Erythroblast (primary cell): ENCODE measurements at regions not wholly inside any gene's neighbourhood (a gene's known extent, or its start where the extent isn't known, plus 50 kb on each side); places are given as distances from the start of the nearest gene placed in this dataset.

Source experiments
- DNase-seq, 2 experiments: peaks; one replicate each; lab custom pipeline; 2025; lab: John Stamatoyannopoulos, UW
- GATA1 ChIP-seq: IDR thresholded peaks from 2 replicates; pipeline ENCODE4 v1.6.1; 2011; ENCODE audit warnings: low read depth, mild to moderate bottlenecking, control low read depth, low read length, moderate library complexity
- POLR2A ChIP-seq: IDR thresholded peaks from 2 replicates; pipeline ENCODE4 v1.6.1; 2011; ENCODE audit warnings: mild to moderate bottlenecking, low read length

GRCh38 chr17:64788286-64789060 lies 126.4 kb upstream of the SMURF2 start:
- DNase-seq = no peak
- no peak for TF ChIP-seq GATA1
- TF ChIP-seq POLR2A = no peak

DNA sequence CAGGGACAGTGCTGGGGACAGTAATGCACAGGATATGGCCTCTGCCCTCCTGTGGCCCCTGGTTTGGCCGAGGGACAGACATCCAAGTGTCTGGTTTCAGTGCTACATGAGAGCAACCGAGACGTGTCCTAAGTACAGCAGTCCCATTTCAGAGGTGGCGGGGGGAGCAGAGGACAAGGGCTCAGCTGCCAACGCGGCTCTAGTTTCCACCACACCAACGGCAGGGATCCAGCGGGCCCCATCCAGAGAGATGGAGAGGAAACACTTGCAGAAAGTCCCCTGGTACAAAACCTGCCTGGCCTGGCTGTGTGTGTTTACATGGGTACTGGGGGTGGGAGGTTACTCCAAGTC lies 125.8 kb upstream of the SMURF2 start:
- no peak for TF ChIP-seq GATA1
- no peak for TF ChIP-seq POLR2A
- DNase-seq = no peak

- no peak for DNase-seq
- TF ChIP-seq GATA1 (no peak), POLR2A (no peak)
Measured at GRCh38 chr17:64787255-64787920, 125.3 kb upstream of the SMURF2 start.

DNA sequence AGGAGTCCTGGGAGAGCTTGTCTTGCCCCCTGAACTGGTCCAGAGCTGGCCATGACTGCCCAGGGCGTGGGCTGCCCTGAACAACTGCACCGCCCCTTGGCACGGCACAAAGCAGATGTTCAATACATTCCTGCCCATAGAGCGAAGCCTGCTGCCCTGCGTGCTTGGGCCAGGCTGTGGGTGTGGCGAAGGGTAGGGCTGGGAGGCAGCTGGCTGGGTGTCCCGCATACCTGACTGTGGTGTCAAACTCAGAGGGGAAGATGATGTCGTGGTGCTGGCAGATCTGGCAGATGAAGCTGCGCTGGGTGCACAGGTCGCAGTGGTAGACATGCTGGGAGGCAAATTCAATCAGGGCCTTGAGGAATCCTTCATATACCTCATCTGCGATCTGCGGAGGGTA lies 124.2 kb upstream of the SMURF2 start:
- no peak for DNase-seq
- TF ChIP-seq POLR2A (no peak), GATA1 (no peak)

GRCh38 chr17:64785011-64785421 lies 122.9 kb upstream of the SMURF2 start:
- no peak for DNase-seq
- no peak for TF ChIP-seq GATA1

DNA sequence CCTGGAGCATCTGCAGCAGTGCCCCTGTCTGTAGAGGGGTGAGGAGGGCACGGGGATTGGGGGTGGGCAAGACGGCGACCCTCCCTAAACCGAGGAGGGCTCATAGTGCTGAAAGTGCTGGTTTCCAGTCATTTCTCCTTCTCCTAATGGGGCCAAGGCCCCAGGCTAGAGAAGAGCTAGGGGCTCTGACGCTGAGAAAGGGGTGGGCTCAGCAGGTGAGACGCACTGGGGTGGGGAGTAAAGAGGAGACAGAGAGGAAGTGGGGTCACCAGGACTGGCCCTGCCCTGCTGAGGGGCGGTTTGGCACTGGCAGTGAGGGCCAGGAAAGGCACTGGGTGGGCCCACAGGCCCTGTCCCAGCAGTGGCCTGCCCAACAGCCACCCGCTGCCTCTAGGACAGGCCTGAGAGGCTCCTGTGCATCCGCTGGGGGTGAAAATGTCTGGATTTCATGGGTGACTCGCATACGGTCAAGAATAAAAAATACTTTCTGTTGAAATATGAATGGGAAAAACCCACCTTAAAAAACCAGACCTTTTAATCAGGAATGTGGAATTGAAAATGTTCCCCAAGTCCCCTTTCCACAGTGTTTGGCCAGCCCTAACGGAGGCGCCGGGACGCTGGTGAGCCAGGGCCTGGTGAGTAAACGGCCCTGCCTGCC lies 122.4 kb upstream of the SMURF2 start:
- no peak for DNase-seq
- TF ChIP-seq GATA1 (no peak), POLR2A (no peak)

DNA sequence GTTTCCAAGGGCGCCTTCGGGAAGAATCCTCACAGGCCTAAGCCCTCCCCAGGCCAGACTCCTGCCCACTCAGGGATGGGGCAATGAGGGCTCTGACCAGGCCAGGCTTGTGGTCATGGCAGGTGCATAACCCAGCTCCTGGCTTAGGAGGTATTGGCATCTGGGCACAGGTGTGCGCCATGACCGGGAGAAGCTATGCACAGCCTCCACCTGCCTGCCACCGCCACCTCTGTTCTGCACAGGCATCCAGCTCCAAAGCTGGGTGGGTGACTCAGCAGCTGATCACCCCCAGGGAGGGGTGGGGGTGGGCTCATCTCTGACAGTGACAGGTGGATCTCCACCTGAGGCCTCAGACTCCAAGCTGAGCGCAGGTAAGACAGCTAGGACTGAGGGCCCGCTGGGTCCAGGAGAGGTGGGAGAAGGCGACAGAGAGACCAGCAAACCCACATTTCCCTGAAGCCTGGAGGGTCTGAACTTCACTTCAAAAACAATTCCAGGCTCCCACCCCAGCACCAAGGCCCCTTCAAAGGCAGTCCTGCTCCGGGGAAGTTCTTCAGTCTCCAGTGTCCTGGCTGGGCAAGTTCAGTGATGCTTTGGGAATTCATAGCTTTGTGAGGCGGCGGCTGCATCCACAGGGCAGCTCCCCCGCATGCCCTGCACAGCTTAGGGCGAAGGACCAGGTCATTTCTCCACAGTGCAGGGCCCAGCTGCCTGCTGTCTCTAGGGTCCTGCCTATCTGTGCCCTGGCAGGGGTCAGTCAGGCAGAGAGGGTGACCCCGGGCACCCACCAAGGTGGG lies 121.6 kb upstream of the SMURF2 start:
- TF ChIP-seq POLR2A = no peak
- no peak for TF ChIP-seq GATA1
- DNase-seq = no peak

DNA sequence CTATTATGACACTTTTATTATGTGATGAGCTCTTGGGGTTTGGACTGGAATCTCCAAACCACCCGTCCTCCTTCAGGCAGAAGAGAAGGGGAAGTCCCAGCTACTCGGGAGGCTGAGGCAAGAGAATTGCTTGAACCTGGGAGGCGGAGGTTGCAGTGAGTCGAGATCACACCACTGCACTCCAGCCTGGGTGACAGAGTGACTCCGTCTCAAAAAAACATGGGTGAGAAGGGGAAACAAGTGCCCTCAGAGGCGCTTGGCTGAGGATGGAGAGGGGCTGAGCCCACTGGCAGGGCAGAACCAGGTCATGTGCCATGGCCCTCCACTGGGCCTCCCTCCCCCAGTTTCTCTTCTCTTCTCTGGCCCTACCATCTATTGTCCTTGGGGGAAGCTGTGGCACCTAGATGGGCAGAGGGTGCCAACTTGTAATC lies 120.9 kb upstream of the SMURF2 start:
- DNase-seq = no peak
- TF ChIP-seq GATA1 (no peak), POLR2A (no peak)

GRCh38 chr17:64781810-64782555 lies 119.9 kb upstream of the SMURF2 start:
- no peak for DNase-seq
- no peak for TF ChIP-seq GATA1

- DNase-seq = no peak
- TF ChIP-seq POLR2A (no peak), GATA1 (no peak)
Measured at GRCh38 chr17:64781014-64781756, 119.1 kb upstream of the SMURF2 start.

GRCh38 chr17:64780096-64781013 lies 118.2 kb upstream of the SMURF2 start:
- no peak for TF ChIP-seq GATA1
- DNase-seq = peak; percentile 37 to 44
